Fibroblast of pulmonary artery (primary cell): ENCODE measurements at regions not wholly inside any gene's neighbourhood (a gene's known extent, or its start where the extent isn't known, plus 50 kb on each side); places are given as distances from the start of the nearest gene placed in this dataset.
"Not testable (repeated sequence)": the region's sequence is repeated elsewhere in the genome, so short reads cannot be mapped to it uniquely, and the experiment has no call there.

Source experiments
- DNase-seq: peaks from one replicate; pipeline ENCODE4 v3.0.0-alpha.2; 2010; ENCODE audit warnings: low read depth
- H3K4me3 ChIP-seq: replicated peaks from 2 replicates; pipeline ENCODE4 v1.5.1; 2011; ENCODE audit warnings: low read depth, mild to moderate bottlenecking, control low read depth, low read length, moderate library complexity
- CTCF ChIP-seq: IDR thresholded peaks from 2 replicates; pipeline ENCODE4 v1.5.1; 2011; ENCODE audit warnings: mild to moderate bottlenecking, control low read depth, low read length, inconsistent platforms; ENCODE audit errors: missing control alignments

GRCh38 chr5:3153226-3153858 is 401.9 kb upstream of the IRX2 start:
- TF ChIP-seq CTCF = no peak
- no peak overlapping the region for H3K4me3 ChIP-seq
- DNase-seq = no peak

- H3K4me3 ChIP-seq = no peak overlapping the region
- no peak for TF ChIP-seq CTCF
- DNase-seq = no peak
Observed at GRCh38 chr5:3149899-3150298, 398.4 kb upstream of the IRX2 start.

GRCh38 chr5:3147405-3147804 is 395.9 kb upstream of the IRX2 start:
- not testable (repeated sequence) for H3K4me3 ChIP-seq, DNase-seq

- no peak for DNase-seq
- no peak for TF ChIP-seq CTCF
- no peak overlapping the region for H3K4me3 ChIP-seq
Observed at GRCh38 chr5:3145641-3146040, 394.2 kb upstream of the IRX2 start.

- H3K4me3 ChIP-seq = no peak overlapping the region
- DNase-seq = no peak
- no peak for TF ChIP-seq CTCF
Observed at GRCh38 chr5:3143382-3143781, 391.9 kb upstream of the IRX2 start.

GRCh38 chr5:3142261-3143027 is 391.0 kb upstream of the IRX2 start:
- TF ChIP-seq CTCF = no peak
- no peak overlapping the region for H3K4me3 ChIP-seq
- no peak for DNase-seq

GRCh38 chr5:3140117-3140516 is 388.6 kb upstream of the IRX2 start:
- no peak for TF ChIP-seq CTCF
- no peak for DNase-seq
- no peak overlapping the region for H3K4me3 ChIP-seq
